ENCODE measurements at regions not wholly inside any gene's neighbourhood (a gene's known extent, or its start where the extent isn't known, plus 50 kb on each side); places are given as distances from the start of the nearest gene placed in this dataset.
"Not testable (repeated sequence)": the region's sequence is repeated elsewhere in the genome, so short reads cannot be mapped to it uniquely, and the experiment has no call there.

DNA sequence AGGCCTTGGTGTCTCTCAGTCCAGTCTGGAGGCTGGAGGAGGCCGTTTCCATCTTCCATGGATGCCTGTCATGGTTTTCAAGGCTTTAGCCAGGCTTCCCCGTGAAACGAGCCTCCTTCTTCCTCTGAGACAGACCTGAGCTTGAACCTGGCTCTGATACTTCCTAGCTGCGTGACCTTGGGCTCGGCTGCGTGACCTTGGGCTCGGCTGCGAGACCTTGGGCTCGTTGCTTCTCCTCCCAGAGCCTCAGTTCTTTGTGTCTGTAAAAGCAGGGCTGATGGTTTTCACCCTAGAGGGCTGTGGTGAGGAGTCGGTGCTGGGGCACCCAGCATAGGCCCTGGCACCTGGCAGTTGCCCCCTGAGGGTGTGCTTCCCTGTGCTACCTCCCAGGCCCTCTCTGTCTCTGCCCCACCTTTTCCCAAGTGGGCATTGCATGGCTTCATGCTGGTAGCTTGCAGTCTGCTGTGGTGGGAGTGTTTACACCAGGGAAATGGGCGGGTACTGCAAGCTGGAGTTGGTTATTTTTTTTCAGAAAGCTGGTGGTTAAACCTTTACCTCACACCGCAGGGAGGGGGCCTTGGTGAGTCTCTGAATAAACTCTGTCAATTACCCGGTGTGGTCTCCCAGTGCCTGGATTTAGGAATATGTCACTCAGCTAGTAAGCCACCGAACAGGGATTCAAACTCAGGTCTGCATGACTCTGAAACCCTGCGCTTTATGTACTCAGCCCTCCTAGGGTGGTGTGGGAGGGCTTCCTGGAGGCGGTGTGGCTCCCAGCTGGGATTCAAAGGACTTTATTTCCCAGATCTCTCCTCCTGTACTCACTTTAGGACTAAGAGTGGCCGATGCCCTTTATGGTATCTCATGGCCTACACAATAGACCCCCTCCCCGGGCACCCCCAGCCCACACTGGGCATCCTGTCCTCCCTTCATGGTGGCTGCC is 129.0 kb upstream of the CIBAR2 start:
- no peak for DNase-seq

DNA sequence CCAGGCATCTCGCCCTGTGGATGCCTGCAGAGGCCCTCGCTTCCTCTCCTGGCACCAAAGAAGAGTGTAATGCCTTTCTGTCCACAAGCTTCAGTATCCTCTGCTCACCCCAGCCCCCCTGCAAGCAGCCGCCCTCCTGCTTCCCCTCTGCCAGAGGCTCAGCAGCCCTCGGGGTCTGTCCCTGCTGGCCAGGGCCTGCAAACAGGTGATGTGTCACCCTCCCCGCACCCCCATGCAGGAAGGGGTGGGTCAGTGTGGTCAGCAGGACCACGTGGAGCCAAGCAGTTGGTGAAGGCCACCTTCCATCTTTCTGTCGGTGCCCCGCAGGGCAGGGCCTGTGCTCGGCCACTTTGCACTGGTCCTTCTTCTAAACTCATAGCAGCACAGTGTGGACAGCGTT is 129.9 kb upstream of the CIBAR2 start:
- no peak for DNase-seq

GRCh38 chr16:85243308-85243707 is 131.0 kb upstream of the CIBAR2 start:
- DNase-seq, result no peak

- not testable (repeated sequence) for DNase-seq
These were observed 132.2 kb upstream of the CIBAR2 start for GRCh38 chr16:85244452-85244851.

GRCh38 chr16:85245307-85246172 is 133.3 kb upstream of the CIBAR2 start:
- peak; percentile 38 for DNase-seq

GRCh38 chr16:85246473-85246872 is 134.2 kb upstream of the CIBAR2 start:
- no peak for DNase-seq

GRCh38 chr16:85246973-85247372 is 134.7 kb upstream of the CIBAR2 start:
- no peak for DNase-seq

DNA sequence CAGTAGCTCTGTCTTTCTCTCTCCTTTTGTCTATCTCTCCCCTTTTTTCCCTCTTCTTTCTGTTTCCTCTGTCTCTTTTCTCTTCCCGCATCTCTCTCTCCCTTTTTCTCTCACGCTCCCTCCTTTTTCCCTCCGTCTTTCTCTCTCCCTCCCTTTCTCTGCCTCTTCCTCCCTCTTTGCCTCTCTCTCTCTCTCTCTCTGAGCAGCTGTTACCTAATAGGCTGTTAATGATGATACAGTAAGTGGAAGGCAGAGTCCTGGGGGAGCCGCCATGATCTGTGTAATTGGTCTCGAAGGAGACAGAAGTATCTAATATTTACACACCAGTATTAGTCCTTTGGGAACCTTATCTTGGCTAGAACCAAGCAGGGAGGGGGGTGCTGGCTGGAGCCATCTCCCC is 136.1 kb upstream of the CIBAR2 start:
- no peak for DNase-seq

DNA sequence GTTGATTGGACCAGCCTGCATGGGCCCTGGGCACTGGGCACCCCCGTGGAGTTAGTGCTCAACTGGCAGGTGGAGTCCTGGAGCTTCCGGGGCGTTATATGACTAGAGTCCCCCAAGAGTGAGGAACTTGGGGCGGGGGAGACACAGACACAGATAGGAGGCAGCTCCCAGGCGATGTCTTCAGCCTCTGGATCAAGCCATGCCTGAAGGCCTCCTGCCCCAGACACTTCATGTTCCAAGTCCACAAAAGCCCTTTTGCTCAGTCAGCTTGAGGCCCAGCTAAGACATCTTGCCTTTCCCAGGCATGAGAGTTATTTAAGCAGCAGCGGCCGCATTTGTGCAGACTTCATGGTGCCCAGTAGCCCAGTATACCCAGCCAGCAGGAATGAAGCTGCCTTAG is 136.6 kb upstream of the CIBAR2 start:
- no peak for DNase-seq

- DNase-seq, result no peak
These were observed 137.3 kb upstream of the CIBAR2 start for GRCh38 chr16:85249418-85250146.

DNA sequence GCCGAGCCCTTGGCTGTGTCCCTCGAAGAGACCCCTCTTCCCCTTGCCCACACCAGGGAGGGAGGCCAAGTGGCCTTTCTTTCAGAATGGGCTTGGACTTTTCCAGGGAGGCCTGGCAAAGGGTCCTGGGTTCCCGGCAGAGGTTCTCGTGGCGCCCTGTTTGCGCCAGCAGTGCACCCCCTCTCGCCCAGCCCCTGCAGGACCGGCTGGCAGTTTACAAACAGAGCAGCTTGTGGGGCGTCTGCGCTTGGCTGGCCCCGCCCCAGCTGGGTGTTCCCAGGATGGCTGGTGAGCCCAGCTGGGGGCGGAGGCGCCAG is 137.8 kb upstream of the CIBAR2 start:
- no peak for DNase-seq

- no peak for DNase-seq
These were observed 138.4 kb upstream of the CIBAR2 start for GRCh38 chr16:85250609-85251223.

DNA sequence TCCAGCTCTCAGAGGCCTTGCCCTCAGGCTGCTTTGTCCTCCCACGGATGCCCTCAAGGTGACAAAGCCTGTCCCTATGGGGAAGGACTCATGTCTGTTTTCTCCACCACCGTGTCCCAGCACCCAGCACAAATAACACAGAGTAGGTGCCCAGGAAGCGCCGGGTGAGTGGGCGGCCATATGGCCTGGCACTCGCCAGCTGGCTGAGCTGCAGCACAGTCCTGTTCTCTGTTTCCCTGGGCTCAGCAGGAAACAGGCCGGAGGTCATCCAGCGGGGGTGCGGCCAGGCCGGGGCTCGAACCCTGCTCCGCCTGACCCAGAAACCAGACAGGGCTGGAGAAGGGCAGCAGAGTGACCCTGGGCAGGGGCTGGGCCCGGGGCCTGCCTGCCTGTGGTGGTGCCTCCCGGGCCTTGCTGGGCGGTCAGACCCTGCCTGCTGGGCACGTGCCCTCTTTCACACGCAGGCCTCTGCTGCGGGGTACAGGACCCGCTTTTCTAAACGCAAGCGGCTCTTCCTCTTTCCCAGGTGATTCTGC is 139.0 kb upstream of the CIBAR2 start:
- no peak for DNase-seq

DNA sequence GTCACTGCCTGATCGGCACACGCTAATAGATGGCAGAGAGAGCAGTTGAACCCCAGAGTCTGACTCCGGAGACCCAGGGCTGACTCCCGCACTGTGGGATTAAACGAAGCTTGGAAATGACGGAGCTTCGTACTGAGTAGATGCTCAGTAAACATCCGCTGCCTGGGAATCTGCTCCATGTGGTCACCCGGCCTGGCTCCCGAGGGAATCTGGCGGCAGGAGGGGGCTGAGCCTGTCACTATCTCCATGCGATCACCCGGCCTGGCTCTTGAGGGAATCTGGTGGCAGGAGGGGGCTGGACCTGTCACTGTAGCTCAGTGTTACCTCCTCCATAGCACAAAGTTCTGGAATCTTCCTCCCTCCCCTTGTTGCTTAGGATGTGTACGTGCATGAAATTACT is 139.7 kb upstream of the CIBAR2 start:
- DNase-seq, result no peak

DNA sequence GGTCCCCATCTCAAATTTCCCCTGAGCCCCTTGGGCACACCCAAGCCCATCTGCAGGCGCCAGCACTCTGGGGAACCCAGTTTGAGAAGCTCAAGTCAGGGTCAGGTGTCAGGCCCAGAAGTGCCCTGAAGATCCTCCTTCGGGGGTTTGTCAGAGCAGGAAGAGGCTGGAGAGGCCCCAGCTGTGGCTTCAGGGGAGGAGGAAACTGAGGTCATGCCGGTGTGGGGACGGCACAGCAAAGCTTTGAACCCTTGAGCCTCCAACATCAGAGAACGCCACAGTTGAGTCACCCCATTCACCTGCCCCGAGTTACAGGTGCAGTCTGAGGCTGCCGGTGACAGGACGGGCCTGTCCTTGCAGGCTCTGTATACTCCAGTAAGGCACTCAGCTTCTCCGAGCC is 140.2 kb upstream of the CIBAR2 start:
- no peak for DNase-seq

GRCh38 chr16:85253084-85253941 is 141.0 kb upstream of the CIBAR2 start:
- peak; percentile 55 for DNase-seq

- DNase-seq, result no peak
These were observed 141.8 kb upstream of the CIBAR2 start for GRCh38 chr16:85254051-85254450.

- DNase-seq, result no peak
These were observed 142.6 kb upstream of the CIBAR2 start for GRCh38 chr16:85254921-85255320.

DNA sequence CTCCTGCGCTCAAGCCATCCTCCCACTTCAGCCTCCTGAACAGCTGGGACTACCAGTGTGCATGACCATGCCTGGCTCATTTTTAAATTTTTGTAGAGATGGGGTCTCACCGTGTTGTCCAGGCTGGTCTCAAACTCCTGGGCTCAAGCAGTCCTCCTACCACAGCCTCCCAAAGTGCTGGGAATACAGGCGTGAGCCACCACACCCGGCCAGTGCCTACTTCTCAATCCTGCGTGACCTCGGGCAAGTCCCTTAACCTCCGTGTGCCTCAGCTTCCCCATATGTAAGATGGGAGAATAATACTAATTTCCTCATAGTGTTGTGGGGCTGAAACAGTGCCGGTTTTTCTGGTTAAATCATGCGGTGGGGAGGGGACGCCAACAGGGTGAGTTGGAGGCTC is 143.5 kb upstream of the CIBAR2 start:
- no peak for DNase-seq

DNA sequence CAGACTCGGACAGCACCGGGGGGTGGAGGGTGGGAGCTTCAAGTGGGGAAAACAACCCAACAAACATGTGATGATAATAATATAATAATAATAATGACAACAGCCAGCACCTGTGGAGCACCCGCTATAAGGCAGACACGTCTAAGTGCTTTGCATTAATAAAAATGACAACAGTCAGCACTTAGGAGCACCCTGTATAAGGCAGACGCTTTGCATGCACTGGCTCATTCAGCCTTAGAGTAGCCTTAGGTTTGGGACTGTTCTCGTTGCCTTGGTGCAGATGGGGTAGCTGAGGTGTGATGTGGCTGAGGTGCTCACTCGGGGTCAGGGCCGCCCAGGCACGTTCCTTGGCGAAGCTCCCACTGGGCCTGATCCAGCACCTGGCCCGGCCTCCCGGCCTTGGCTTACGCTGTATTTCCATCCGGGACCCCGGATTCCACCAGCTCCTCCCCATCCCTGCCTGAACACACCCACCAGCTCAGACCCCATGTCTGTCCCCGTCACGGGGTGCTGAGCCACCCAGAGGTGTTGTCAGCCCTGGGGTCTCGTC is 144.0 kb upstream of the CIBAR2 start:
- DNase-seq, result no peak

DNA sequence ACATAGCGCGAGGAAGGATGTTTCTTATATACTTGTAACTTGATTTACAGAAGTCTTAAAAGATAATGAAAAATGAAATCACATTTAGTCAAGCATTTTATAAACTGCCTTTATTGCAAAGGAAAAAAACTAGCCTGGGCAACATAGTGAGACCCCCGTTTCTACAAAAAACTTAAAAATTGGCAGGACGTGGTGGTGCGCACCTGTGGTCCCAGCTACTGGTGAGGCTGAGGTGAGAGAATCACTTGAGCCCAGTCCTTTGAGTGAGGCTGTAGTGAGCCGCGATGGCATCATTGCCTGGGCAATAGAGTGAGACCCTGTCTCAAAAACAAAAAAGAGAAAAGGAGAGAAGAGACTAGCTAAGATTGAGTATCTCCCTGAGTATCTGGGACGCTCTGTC is 145.2 kb upstream of the CIBAR2 start:
- no peak for DNase-seq
